Heart left ventricle (tissue), 13 donors: ENCODE measurements at regions not wholly inside any gene's neighbourhood (a gene's known extent, or its start where the extent isn't known, plus 50 kb on each side); places are given as distances from the start of the nearest gene placed in this dataset.

ENCODE experiments used
- CTCF ChIP-seq, 12 donors: fragments of 200-600 bp; sonication (generic) in 4 of 12; IDR thresholded peaks; one replicate each; pipeline versions ENCODE4 v1.5.0 to v1.8.0; 2018 to 2022; ENCODE audit warnings: antibody characterized with exemption in 12 of 12, mild to moderate bottlenecking in 5 of 12
- POLR2A ChIP-seq, 2 donors: fragments of 450-650 bp; IDR thresholded peaks; one replicate each; pipeline ENCODE4 v1.6.1; 2017; ENCODE audit warnings: antibody characterized with exemption in 2 of 2, mild to moderate bottlenecking in 2 of 2, moderate library complexity in 2 of 2
- donor health status: ischemic (EF 13 %, LVEDD 7.1; RV severe dilation, severe dysfunction).
- donor health status: DM: no; HTN: yes; CAD: no.
- donor health status: DM: no; HTN: no; CAD: no.
- donor health status: ischemic (EF 25% LVEDD 6.9; RV normal size, moderate dysfunction).
- donor health status: ischemic (EF 25% LVEDD 5.7; RV mildly dilated, moderate dysfunction).
- donor health status: ischemic (EF 35%, LVEDD 5.7; RV mildly dilated, moderate dysfunction).
- donor health status: nonischemic (EF 11% LVEDD 7.7; RV severe dilation, severe dysfunction).
- donor health status: DM: yes; HTN: yes; CAD: no.
- donor health status: PGD.
- donor health status: ischemic (EF 29% LVEDD 5.4; RV normal size, mild dysfunction).
- donor health status: nonischemic (EF 23%, LVEDD 6.1; RV moderate dilation, normal function).

- TF ChIP-seq POLR2A (IDR thresholded peaks at IDR 0.05) = no peak
- TF ChIP-seq CTCF (IDR thresholded peaks at IDR 0.05) = no peak
Observed at GRCh38 chr21:28227881-28228635, 764.6 kb downstream of the LTN1 start.
